ENCODE measurements at regions not wholly inside any gene's neighbourhood (a gene's known extent, or its start where the extent isn't known, plus 50 kb on each side); places are given as distances from the start of the nearest gene placed in this dataset.
A peak's percentile ranks its signal among the peaks of the same experiment; 100 is the strongest.

DNA sequence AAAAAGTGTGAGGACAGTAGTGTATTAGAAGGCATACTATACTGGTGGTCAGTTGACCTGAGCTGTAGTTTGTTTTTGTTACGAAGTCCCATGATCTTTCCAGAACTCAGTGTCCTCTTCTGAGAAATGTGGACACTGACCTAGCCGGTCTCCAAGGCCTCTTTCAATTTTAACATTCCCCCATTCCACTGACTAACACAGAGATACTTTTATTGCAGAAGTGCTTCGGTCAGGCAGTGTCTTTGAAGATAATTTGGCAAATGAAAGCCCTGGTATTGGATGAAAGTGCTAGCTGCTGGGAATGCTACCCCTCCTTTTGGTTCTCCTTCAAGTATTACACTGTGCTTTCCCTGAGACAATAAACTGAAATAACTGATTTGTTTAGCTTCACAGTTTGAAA lies 89.4 kb downstream of the LMO4 start:
- Histone ChIP-seq H3K4me1 (no peaks in the 10 kb centered on the region), H3K27ac (no peak overlapping the region), H3K27me3 (peaks cover 0 to 9% (median 0%) of the 10 kb centered on the region in 4 donors), H3K36me3 (no peaks in the 10 kb centered on the region), H3K4me3 (no peak overlapping the region), H3K9me3 (no peaks in the 10 kb centered on the region)
- no peak for DNase-seq
- TF ChIP-seq CTCF (IDR thresholded peaks at IDR 0.05): no peak
- TF ChIP-seq POLR2A (IDR thresholded peaks at IDR 0.05): no peak
- WGBS, 2 donors: 85 to 87% methylated on average over 3 of the region's 3 CpGs
- intact Hi-C loops (cut with DNase I): no loop called here

DNA sequence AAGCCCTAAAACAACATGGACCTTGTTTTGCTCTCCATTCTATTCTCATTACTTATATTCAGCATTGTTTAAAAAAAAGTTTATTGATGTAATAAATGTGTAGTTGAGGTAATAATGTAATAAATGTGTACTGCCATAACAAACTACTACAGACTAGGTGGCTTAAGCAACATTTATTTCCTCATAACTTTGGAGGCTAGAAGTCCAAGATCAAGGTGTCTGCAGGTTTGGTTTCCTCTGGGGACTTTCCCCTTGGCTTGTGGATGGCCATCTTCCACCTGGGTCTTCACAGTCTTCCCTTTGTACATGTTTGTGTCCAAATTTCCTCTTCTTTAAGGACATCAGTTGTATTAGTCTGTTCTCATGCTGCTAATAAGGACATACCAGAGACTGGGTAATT lies 93.1 kb downstream of the LMO4 start:
- Histone ChIP-seq H3K27ac (no peak overlapping the region), H3K27me3 (peaks cover 0 to 9% (median 0%) of the 10 kb centered on the region in 4 donors), H3K4me1 (peaks cover 0 to 8% (median 0%) of the 10 kb centered on the region in 3 donors), H3K36me3 (no peaks in the 10 kb centered on the region), H3K4me3 (no peak overlapping the region), H3K9me3 (no peaks in the 10 kb centered on the region)
- no peak for TF ChIP-seq POLR2A (IDR thresholded peaks at IDR 0.05)
- TF ChIP-seq CTCF (IDR thresholded peaks at IDR 0.05): no peak
- intact Hi-C loops (cut with DNase I): no loop called here
- DNase-seq: no peak

GRCh38 chr1:87424541-87424940 lies 95.9 kb downstream of the LMO4 start:
- peak overlapping the region in 1 of 4 donors; percentile 55 for H3K27ac ChIP-seq
- H3K27me3 ChIP-seq: peaks cover 0 to 9% (median 0%) of the 10 kb centered on the region in 4 donors
- no peaks in the 10 kb centered on the region for H3K9me3 ChIP-seq
- 82 to 92% methylated on average over 1 of the region's 1 CpG for WGBS, 2 donors
- intact Hi-C loops (cut with DNase I): no loop called here
- TF ChIP-seq POLR2A (IDR thresholded peaks at IDR 0.05) (no peak), CTCF (IDR thresholded peaks at IDR 0.05) (no peak)
- H3K4me3 ChIP-seq: no peak overlapping the region
- peaks cover 0 to 12% (median 0%) of the 10 kb centered on the region in 3 donors for H3K4me1 ChIP-seq
- H3K36me3 ChIP-seq: no peaks in the 10 kb centered on the region
- DNase-seq: no peak

- H3K36me3 ChIP-seq: no peaks in the 10 kb centered on the region
- peaks cover 0 to 12% (median 0%) of the 10 kb centered on the region in 3 donors for H3K4me1 ChIP-seq
- H3K9me3 ChIP-seq: no peaks in the 10 kb centered on the region
- DNase-seq: no peak
- WGBS, 2 donors: 49 to 72% methylated on average over 12 of the region's 12 CpGs
- intact Hi-C loops (cut with DNase I): no loop called here
- no peak overlapping the region for H3K4me3 ChIP-seq
- TF ChIP-seq POLR2A (IDR thresholded peaks at IDR 0.05): no peak
- no peak for TF ChIP-seq CTCF (IDR thresholded peaks at IDR 0.05)
- H3K27me3 ChIP-seq: peaks cover 0 to 4% (median 0%) of the 10 kb centered on the region in 4 donors
- no peak overlapping the region for H3K27ac ChIP-seq
Observed at GRCh38 chr1:87426463-87427249, 98.0 kb downstream of the LMO4 start.

DNA sequence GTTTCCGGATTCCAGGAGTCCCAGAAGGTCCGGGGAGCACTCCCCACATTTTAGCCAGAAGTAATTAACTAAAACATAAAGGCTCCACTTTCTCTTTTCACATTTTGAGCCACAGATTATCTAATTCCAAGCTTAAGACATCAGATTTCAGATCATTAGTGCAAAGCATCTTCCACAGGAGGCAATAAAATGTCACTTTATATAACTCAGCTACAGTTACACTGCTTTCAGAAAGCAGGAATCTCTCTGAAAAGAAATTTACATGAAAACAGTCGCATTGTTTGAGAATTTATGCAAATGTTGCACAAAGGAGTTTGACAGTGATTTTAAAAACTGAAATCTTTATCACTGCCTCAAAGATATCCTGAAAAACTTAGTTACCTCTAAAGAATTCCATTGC lies 99.7 kb downstream of the LMO4 start:
- H3K36me3 ChIP-seq: no peaks in the 10 kb centered on the region
- H3K9me3 ChIP-seq: no peaks in the 10 kb centered on the region
- no peaks in the 10 kb centered on the region for H3K27me3 ChIP-seq
- WGBS, 2 donors: 83 to 89% methylated on average over 3 of the region's 3 CpGs
- TF ChIP-seq CTCF (IDR thresholded peaks at IDR 0.05) (no peak), POLR2A (IDR thresholded peaks at IDR 0.05) (no peak)
- intact Hi-C loops (cut with DNase I): no loop called here
- no peak for DNase-seq
- H3K4me3 ChIP-seq: no peak overlapping the region
- peaks cover 0 to 24% (median 0%) of the 10 kb centered on the region in 3 donors for H3K4me1 ChIP-seq
- no peak overlapping the region for H3K27ac ChIP-seq
